K562 (cell line): ENCODE measurements at regions not wholly inside any gene's neighbourhood (a gene's known extent, or its start where the extent isn't known, plus 50 kb on each side); places are given as distances from the start of the nearest gene placed in this dataset.

ENCODE experiments used
- HCFC1 ChIP-seq: IDR thresholded peaks from 2 replicates; pipeline ENCODE4 v1.6.1; 2012; ENCODE audit warnings: low read depth, low read length, improper control_type of control experiment
- KDM4B ChIP-seq, 2 experiments: fragments of 450-650 bp in 1 of 2; sonication (generic) in 1 of 2; IDR thresholded peaks; 2 replicates each; pipeline ENCODE4 v1.6.1; 2016 to 2017; ENCODE audit warnings: borderline replicate concordance in 2 of 2, antibody characterized with exemption in 1 of 2, low read depth in 1 of 2, mild to moderate bottlenecking in 1 of 2
- PURB ChIP-seq: sonication (generic); formaldehyde crosslinking; IDR thresholded peaks from 2 replicates; pipeline ENCODE4 v1.9.0; 2021; ENCODE audit warnings: low read depth, mild to moderate bottlenecking, missing genetic modification reagents
- TF ChIP-seq, protein P1 (sequence below), 2 experiments: fragments of 450-650 bp; IDR thresholded peaks; 2 replicates each; pipeline ENCODE4 v1.6.1; 2016; ENCODE audit warnings: mild to moderate bottlenecking in 2 of 2, borderline replicate concordance in 1 of 2, low read depth in 1 of 2, moderate library complexity in 1 of 2

DNA sequence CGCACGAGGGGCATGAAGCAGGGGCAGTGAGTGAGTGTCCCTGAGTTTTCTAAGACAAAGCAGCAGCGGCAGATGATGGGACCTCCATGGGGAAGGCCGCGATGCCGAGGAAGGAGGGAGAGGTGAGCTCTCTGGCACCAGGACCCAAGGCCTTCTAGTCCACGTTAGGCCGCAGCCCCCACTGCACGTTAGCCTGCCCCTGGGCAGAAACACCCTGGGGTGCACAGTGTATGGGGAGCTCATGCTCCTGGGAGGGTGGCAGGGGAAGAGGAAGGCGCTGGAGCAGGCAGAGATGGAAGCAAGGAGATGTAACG is 97.3 kb upstream of the IKZF1 start (continued):
- TF ChIP-seq, protein P1, sequence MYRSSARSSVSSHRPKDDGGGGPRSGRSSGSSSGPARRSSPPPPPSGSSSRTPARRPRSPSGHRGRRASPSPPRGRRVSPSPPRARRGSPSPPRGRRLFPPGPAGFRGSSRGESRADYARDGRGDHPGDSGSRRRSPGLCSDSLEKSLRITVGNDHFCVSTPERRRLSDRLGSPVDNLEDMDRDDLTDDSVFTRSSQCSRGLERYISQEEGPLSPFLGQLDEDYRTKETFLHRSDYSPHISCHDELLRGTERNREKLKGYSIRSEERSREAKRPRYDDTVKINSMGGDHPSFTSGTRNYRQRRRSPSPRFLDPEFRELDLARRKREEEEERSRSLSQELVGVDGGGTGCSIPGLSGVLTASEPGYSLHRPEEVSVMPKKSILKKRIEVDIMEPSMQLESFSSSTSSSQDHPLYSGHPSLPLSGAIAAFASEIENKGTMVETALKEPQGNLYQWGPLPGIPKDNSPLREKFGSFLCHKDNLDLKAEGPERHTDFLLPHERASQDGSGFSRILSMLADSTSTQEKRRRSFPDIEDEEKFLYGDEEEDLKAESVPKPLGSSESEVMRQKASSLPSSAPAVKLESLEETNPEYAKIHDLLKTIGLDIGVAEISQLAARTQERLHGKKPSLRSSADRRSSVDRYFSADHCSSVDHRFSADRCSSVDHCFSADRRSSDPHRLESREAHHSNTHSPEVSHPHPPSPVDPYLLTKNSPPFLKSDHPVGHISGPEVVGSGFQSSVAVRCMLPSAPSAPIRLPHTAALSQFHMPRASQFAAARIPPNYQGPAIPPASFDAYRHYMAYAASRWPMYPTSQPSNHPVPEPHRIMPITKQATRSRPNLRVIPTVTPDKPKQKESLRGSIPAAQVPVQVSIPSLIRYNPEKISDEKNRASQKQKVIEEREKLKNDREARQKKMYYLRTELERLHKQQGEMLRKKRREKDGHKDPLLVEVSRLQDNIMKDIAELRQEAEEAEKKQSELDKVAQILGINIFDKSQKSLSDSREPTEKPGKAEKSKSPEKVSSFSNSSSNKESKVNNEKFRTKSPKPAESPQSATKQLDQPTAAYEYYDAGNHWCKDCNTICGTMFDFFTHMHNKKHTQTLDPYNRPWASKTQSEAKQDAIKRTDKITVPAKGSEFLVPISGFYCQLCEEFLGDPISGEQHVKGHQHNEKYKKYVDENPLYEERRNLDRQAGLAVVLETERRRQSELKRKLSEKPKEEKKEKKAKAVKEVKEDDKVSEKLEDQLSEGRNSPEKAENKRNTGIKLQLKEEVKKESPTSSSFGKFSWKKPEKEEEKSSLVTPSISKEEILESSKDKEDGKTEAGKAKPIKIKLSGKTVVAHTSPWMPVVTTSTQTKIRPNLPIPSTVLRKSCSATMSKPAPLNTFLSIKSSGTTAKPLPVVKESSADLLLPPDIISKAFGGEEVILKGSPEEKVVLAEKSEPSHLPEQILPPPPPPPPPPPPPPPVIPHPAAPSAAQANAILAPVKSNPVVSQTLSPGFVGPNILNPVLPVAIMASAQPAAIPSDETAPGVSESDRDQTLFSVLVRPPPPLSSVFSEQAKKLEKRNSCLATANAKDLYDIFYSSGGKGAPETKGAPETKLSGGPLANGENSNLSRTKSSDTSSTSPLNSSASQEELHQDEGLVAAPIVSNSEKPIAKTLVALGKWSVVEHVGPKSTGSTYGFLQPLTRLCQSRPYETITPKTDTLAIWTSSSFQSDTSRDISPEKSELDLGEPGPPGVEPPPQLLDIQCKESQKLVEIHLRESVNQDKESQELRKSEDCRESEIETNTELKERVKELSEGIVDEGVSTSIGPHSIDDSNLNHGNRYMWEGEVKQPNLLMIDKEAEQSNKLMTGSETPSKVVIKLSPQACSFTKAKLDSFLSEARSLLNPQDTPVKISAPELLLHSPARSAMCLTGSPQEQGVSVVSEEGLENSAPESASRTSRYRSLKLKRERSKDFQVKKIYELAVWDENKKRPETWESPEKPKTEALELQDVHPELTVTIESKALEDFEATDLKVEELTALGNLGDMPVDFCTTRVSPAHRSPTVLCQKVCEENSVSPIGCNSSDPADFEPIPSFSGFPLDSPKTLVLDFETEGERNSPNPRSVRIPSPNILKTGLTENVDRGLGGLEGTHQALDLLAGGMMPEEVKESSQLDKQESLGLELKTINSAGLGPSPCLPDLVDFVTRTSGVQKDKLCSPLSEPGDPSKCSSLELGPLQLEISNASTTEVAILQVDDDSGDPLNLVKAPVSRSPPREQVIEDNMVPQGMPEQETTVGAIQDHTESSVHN (IDR thresholded peaks at IDR 0.05; ENCODE audit: borderline replicate concordance in 1 of 2, low read depth in 1 of 2), result no peak
- no peak for TF ChIP-seq PURB (CRISPR knock-in tag)
- TF ChIP-seq KDM4B (IDR thresholded peaks at IDR 0.05; ENCODE audit: borderline replicate concordance in 2 of 2, low read depth in 1 of 2), result no peak
- no peak for TF ChIP-seq HCFC1
